GM12873 (cell line): ENCODE measurements at regions not wholly inside any gene's neighbourhood (a gene's known extent, or its start where the extent isn't known, plus 50 kb on each side); places are given as distances from the start of the nearest gene placed in this dataset.

Experiments used
- CTCF ChIP-seq: IDR thresholded peaks from 2 replicates; pipeline ENCODE4 v1.5.1; 2012; ENCODE audit warnings: low read depth, mild to moderate bottlenecking, moderate library complexity, low read length, control low read depth; ENCODE audit not compliant: insufficient read depth; ENCODE audit errors: missing control alignments

- TF ChIP-seq CTCF: no peak
These were observed 81.3 kb downstream of the MINAR1 start for GRCh38 chr15:79513417-79513816.

- no peak for TF ChIP-seq CTCF
These were observed 81.8 kb downstream of the MINAR1 start for GRCh38 chr15:79513940-79514339.

GRCh38 chr15:79515300-79516027 lies 83.3 kb downstream of the MINAR1 start:
- no peak for TF ChIP-seq CTCF

- TF ChIP-seq CTCF: no peak
These were observed 84.0 kb downstream of the MINAR1 start for GRCh38 chr15:79516155-79516554.

GRCh38 chr15:79516646-79517045 lies 84.5 kb downstream of the MINAR1 start:
- no peak for TF ChIP-seq CTCF

GRCh38 chr15:79519628-79520027 lies 87.5 kb downstream of the MINAR1 start:
- TF ChIP-seq CTCF: no peak

GRCh38 chr15:79520654-79521053 lies 88.5 kb downstream of the MINAR1 start:
- TF ChIP-seq CTCF: no peak
